Ectodermal cell (in vitro differentiated cells): ENCODE measurements at regions not wholly inside any gene's neighbourhood (a gene's known extent, or its start where the extent isn't known, plus 50 kb on each side); places are given as distances from the start of the nearest gene placed in this dataset.
"Not testable (repeated sequence)": the region's sequence is repeated elsewhere in the genome, so short reads cannot be mapped to it uniquely, and the experiment has no call there.

Experiments used
- H3K27ac ChIP-seq: 2 replicates; pipeline ENCODE4 v1.7.0; 2013; ENCODE audit warnings: mild to moderate bottlenecking, low read depth, low read length; ENCODE audit not compliant: insufficient read depth, poor library complexity, severe bottlenecking
- H3K27me3 ChIP-seq: 2 replicates; pipeline ENCODE4 v1.7.0; 2013; ENCODE audit warnings: mild to moderate bottlenecking, low read length; ENCODE audit not compliant: insufficient read depth, control insufficient read depth, poor library complexity, severe bottlenecking
- H3K36me3 ChIP-seq: one replicate; pipeline ENCODE4 v1.7.0; 2013; ENCODE audit warnings: low read length; ENCODE audit not compliant: control insufficient read depth, insufficient read depth
- H3K4me1 ChIP-seq: one replicate; pipeline ENCODE4 v1.7.0; 2013; ENCODE audit warnings: low read length; ENCODE audit not compliant: control insufficient read depth, insufficient read depth
- H3K4me3 ChIP-seq: 2 replicates; pipeline ENCODE4 v1.7.0; 2013; ENCODE audit warnings: low read depth, low read length, control low read depth; ENCODE audit not compliant: insufficient read depth
- H3K9me3 ChIP-seq: 2 replicates; pipeline ENCODE4 v1.7.0; 2013; ENCODE audit warnings: mild to moderate bottlenecking, low read length, moderate library complexity; ENCODE audit not compliant: control insufficient read depth
- WGBS, 2 experiments: methylation state at CpG; one replicate each; pipeline ENCODE4 v1.1.7; 2013; ENCODE audit warnings: missing lambda C conversion rate in 2 of 2; 5-methylcytosine and 5-hydroxymethylcytosine counted together

- H3K27me3 ChIP-seq = no peaks in the 10 kb centered on the region
- no peaks in the 10 kb centered on the region for H3K4me1 ChIP-seq
- no peaks in the 10 kb centered on the region for H3K9me3 ChIP-seq
- 94 to 97% methylated on average over 2 of the region's 3 CpGs for WGBS, 2 experiments
- H3K36me3 ChIP-seq = peaks cover 3% of the 10 kb centered on the region
- no peak overlapping the region for H3K4me3 ChIP-seq
- no peak overlapping the region for H3K27ac ChIP-seq
Observed at GRCh38 chr4:159937595-159937994, 834.7 kb downstream of the RAPGEF2 start.

GRCh38 chr4:159939681-159940080 is 836.8 kb downstream of the RAPGEF2 start:
- H3K27ac ChIP-seq, H3K36me3 ChIP-seq, H3K4me3 ChIP-seq, H3K4me1 ChIP-seq, H3K27me3 ChIP-seq, H3K9me3 ChIP-seq: not testable (repeated sequence)
- 96 to 97% methylated on average over 25 of the region's 25 CpGs for WGBS, 2 experiments

- WGBS, 2 experiments = 97% methylated on average over 3 of the region's 3 CpGs
- Histone ChIP-seq H3K27ac (no peak overlapping the region), H3K27me3 (no peaks in the 10 kb centered on the region), H3K4me1 (peaks cover 3% of the 10 kb centered on the region), H3K36me3 (no peaks in the 10 kb centered on the region), H3K9me3 (no peaks in the 10 kb centered on the region), H3K4me3 (no peak overlapping the region)
Observed at GRCh38 chr4:159941076-159941475, 838.2 kb downstream of the RAPGEF2 start.

DNA sequence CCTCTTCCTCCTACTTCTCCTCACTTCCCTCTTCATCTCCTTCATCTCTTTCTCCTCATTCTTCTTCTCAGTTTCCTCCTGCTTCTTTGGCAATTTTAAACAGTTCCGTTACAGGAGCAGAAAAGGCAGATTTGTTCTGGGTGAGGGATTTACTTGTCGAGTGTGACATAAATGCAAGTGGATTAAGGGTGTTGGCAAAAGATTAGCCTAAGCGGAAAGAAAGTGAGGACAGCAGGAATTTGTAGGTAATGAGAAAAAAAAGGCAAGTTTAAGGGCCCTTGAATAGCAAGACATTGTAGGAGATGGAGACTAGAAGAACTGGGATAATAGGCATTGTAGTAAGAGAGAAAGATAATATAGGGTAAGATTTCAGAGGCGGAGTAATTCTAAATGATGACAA is 841.6 kb downstream of the RAPGEF2 start:
- no peaks in the 10 kb centered on the region for H3K9me3 ChIP-seq
- 68 to 77% methylated on average over 4 of the region's 4 CpGs for WGBS, 2 experiments
- peaks cover 3% of the 10 kb centered on the region for H3K4me1 ChIP-seq
- H3K36me3 ChIP-seq = no peaks in the 10 kb centered on the region
- H3K4me3 ChIP-seq = no peak overlapping the region
- no peak overlapping the region for H3K27ac ChIP-seq
- no peaks in the 10 kb centered on the region for H3K27me3 ChIP-seq

GRCh38 chr4:159946983-159947615 is 844.2 kb downstream of the RAPGEF2 start:
- Histone ChIP-seq H3K27ac (no peak overlapping the region), H3K4me1 (peaks cover 3% of the 10 kb centered on the region), H3K9me3 (no peaks in the 10 kb centered on the region), H3K27me3 (no peaks in the 10 kb centered on the region), H3K4me3 (no peak overlapping the region), H3K36me3 (no peaks in the 10 kb centered on the region)
- WGBS, 2 experiments = 71 to 86% methylated on average over 1 to 3 of the region's 4 CpGs

DNA sequence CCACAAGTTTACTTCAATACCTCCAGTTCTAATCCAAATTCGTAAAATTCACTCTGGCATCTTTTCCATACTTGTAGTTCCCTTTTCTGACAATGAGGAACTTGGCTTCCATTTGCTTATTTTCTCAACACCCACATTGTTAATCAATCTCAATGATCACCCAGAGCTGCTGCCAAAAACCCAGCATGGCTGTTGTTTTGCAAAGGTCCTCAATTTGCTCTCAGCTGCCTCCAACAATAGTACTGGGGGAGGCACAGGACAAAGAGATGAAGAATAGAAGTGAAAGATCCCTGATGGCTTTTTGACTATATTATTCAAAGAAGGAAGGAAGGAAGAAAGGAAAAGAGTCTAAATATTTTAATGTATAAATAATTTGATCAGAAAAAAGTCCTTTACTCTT is 847.8 kb downstream of the RAPGEF2 start:
- Histone ChIP-seq H3K27ac (no peak overlapping the region), H3K4me1 (no peaks in the 10 kb centered on the region), H3K27me3 (no peaks in the 10 kb centered on the region), H3K9me3 (no peaks in the 10 kb centered on the region), H3K36me3 (no peaks in the 10 kb centered on the region), H3K4me3 (no peak overlapping the region)
- 21 to 31% methylated on average over 1 of the region's 1 CpG for WGBS, 2 experiments

GRCh38 chr4:159966746-159967145 is 863.9 kb downstream of the RAPGEF2 start:
- no peak overlapping the region for H3K27ac ChIP-seq
- WGBS, 2 experiments = 92 to 94% methylated on average over 4 of the region's 4 CpGs
- no peaks in the 10 kb centered on the region for H3K27me3 ChIP-seq
- no peak overlapping the region for H3K4me3 ChIP-seq
- H3K36me3 ChIP-seq = no peaks in the 10 kb centered on the region
- peaks cover 3% of the 10 kb centered on the region for H3K4me1 ChIP-seq
- H3K9me3 ChIP-seq = no peaks in the 10 kb centered on the region

- not testable (repeated sequence) for H3K4me1 ChIP-seq, H3K27ac ChIP-seq, H3K36me3 ChIP-seq, H3K4me3 ChIP-seq, H3K27me3 ChIP-seq, H3K9me3 ChIP-seq
- 53 to 59% methylated on average over 5 to 6 of the region's 6 CpGs for WGBS, 2 experiments
Observed at GRCh38 chr4:159976871-159977482, 874.1 kb downstream of the RAPGEF2 start.

DNA sequence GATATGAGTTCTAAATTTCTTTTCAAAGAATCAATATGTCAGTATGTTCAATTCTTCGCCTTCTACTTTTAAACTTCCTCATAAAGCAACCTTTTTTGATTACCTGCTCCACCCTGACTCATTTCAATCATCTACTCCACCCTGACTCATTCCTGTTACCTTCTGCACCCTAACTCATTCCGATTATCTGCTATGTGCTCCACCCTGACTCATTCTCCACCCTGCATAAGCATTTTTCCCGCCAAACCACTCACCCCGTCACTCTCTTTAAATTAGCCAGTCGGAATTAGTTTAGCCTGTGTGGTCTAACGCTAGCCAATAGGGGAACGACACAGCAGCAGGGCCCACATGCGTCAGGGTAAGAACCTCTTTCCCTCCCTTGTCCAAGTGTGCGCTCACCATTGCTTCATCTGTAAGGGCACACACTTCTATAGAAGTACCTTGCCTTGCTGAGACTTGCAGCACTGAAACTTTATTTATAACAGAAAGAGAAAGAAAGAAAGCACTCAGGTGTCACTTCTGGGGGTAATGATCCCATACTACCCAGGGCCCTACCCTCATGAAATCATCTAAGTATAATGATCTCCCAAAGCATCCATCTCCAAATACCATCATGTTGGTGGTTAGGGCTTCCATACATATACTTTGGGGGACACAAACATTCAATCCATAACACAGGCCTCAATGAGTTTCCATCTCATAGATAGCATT is 875.2 kb downstream of the RAPGEF2 start:
- no peak overlapping the region for H3K27ac ChIP-seq
- 94 to 96% methylated on average over 9 of the region's 9 CpGs for WGBS, 2 experiments

GRCh38 chr4:159979351-159979750 is 876.5 kb downstream of the RAPGEF2 start:
- WGBS, 2 experiments = 95 to 96% methylated on average over 1 of the region's 1 CpG
- Histone ChIP-seq H3K36me3 (no peaks in the 10 kb centered on the region), H3K27ac (no peak overlapping the region), H3K4me3 (no peak overlapping the region), H3K4me1 (no peaks in the 10 kb centered on the region), H3K27me3 (no peaks in the 10 kb centered on the region), H3K9me3 (no peaks in the 10 kb centered on the region)

More for the DNA sequence above, 875.2 kb downstream of the RAPGEF2 start:
- H3K36me3 ChIP-seq = no peaks in the 10 kb centered on the region
- no peaks in the 10 kb centered on the region for H3K27me3 ChIP-seq
- no peak overlapping the region for H3K4me3 ChIP-seq
- no peaks in the 10 kb centered on the region for H3K4me1 ChIP-seq
- peaks cover 1% of the 10 kb centered on the region for H3K9me3 ChIP-seq
